Ovary (tissue), 3 donors: ENCODE measurements at regions not wholly inside any gene's neighbourhood (a gene's known extent, or its start where the extent isn't known, plus 50 kb on each side); places are given as distances from the start of the nearest gene placed in this dataset.

Experiments
- EP300 ChIP-seq: sonication (generic); formaldehyde crosslinking; IDR thresholded peaks from one replicate; pipeline ENCODE4 v1.6.1; 2017; ENCODE audit warnings: antibody characterized with exemption
- TF ChIP-seq, protein P1 (sequence below), 3 donors: fragments of 450-650 bp in 2 of 3; fragments of 200-600 bp in 1 of 3; IDR thresholded peaks; one replicate each; pipeline versions ENCODE4 v1.5.1 to v1.8.0; 2016 to 2022; ENCODE audit warnings: antibody characterized with exemption in 3 of 3, mild to moderate bottlenecking in 1 of 3
- donor health status: DM: no; HTN: no; CAD: no.

DNA sequence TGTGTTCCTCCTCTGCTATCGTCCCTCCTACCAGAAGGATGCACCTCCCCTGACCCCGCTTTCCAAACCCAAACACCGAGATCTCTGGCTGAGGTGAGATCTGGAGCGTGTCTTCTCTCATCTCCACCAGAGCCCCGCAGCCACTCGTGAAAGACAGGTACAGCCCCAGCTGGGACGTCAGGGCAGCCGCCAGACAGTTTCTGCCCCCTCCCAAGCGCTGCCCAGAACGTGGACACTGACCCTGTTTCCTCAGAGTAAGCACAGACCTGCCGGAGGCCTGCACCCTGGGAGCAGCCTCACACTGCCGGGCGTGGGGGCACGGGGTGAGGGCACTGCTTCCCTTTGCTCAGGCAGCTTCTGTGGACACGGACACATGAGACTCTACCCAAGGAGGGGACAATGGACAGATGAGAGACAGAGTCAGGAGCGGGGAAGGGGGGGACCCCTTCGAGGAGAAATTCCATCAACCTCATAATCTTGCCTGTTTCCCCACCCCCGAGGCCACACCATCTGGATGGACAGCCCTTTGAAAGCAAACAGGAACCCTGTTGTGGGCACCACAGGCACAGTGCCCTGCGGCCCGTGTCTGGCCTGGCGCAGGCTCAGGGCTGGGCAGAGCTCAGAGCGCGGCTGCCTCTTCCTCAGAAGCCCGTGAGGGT is 210.6 kb downstream of the DLL1 start:
- no peak for TF ChIP-seq EP300
- TF ChIP-seq, protein P1, sequence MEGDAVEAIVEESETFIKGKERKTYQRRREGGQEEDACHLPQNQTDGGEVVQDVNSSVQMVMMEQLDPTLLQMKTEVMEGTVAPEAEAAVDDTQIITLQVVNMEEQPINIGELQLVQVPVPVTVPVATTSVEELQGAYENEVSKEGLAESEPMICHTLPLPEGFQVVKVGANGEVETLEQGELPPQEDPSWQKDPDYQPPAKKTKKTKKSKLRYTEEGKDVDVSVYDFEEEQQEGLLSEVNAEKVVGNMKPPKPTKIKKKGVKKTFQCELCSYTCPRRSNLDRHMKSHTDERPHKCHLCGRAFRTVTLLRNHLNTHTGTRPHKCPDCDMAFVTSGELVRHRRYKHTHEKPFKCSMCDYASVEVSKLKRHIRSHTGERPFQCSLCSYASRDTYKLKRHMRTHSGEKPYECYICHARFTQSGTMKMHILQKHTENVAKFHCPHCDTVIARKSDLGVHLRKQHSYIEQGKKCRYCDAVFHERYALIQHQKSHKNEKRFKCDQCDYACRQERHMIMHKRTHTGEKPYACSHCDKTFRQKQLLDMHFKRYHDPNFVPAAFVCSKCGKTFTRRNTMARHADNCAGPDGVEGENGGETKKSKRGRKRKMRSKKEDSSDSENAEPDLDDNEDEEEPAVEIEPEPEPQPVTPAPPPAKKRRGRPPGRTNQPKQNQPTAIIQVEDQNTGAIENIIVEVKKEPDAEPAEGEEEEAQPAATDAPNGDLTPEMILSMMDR (IDR thresholded peaks at IDR 0.05): no peak
